GM18499 (cell line): ENCODE measurements at regions not wholly inside any gene's neighbourhood (a gene's known extent, or its start where the extent isn't known, plus 50 kb on each side); places are given as distances from the start of the nearest gene placed in this dataset.

Experiments used
- ATAC-seq: cut with Tn5 transposase; IDR thresholded peaks from one replicate; pipeline ENCODE4 v1.9.1; 2021; ENCODE audit warnings: moderate number of reproducible peaks; ENCODE audit not compliant: insufficient read depth, unreplicated experiment

DNA sequence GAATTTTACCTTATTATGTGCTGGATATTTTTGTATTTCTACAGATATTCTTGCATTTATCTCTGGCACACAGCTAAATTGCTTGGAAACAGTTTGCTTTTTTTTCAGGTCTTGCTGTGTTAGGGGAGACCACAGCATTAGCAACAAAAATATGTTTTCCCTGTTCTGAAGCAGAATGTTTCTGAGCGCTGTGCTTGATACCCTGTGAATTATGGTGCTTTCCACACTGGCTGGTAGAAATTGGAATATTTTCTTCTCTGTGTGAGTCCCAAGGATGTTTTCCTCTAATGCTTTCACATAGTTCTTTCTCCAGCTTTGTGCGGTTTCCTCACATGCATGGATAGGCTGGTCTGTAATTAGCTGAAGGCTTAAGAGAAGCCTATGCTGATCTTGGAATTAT, 651.6 kb upstream of the IGFBP3 start:
- ATAC-seq = no peak

DNA sequence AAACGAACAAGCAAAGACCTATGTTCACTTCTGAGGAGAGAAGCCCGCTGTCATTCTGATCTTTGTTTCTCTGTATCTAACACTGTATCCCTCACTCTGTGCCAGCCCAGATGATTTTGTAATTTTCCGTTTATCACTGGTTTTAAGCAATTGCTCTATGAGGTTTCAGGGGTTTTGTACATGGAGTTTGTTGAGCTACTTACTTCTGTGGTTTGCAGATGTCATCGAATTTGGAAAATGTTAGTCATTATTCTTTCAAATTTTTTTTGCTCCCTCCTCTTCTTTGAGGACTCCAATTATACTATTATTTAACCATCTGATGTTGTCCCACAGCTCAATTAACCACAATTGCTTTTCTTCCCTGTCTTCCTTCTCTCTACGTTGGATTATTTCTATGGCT, 650.9 kb upstream of the IGFBP3 start:
- no peak for ATAC-seq

DNA sequence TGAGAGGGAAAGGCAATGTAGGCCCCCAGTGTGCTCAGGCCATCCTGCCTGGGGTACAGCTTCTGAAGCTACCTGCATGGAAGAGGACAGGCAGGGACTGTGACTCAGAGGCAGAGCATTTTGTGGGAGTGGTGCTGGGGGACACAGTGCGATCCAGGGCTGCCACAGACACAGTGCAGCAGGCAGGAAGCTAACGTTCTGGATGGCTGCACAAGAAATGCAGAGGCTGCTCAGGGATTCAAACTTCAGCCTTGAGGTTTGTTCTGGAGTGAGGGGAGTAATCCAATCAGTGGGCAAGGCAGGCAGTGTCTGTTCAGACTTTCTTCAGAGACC, 648.0 kb upstream of the IGFBP3 start:
- no peak for ATAC-seq

DNA sequence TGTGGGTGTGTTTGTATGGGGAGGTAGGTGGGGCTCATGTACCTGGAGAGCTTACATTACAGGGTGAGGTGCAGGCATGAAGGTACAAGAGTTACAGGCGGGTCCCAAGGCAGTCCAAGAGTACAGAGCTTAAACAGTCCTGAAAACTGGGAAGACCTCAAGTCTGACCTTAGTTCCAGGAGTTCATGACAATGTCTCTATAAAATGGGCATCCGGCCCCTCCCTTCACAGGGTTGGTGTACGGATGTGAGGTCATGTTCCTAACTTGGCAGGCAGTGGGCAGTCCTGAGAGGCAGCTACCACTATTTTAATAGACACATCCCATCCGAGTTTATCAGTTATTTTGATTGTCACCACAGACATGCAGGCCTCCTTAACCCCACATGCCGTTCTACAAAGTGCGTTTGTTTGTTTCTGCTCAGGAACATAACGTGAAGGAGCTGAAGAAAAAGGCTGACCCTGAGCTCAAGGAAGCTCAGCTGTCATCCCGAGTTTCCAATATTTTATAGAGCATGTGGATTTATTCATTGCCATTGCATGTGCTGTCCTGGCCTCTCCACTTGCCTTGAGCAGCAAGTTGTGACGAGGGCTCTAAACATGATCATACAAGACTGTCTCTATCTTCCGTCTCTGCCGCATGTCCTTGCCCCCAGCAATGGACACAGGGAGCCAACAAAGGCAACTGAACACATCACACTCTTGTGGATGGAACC, 647.5 kb upstream of the IGFBP3 start:
- ATAC-seq = no peak

DNA sequence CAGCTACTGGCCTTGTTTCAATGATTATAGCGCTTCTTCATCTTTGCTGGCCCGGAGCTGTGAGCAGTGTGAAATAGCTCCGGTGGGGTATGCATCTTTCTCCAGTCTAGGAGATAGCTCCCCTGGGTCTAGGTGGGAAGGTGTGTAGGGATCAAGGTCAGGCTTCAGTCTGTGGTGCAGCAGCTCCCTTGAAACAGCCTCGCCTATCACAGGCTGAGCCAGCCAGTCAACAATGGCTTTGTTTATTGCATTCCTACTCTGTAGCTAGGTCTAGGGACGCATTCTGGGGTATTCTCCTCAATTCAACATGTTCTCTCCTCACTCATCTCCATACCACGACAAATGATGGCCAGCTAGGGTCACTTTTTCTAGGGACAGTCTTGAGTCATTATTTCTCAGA, 646.8 kb upstream of the IGFBP3 start:
- ATAC-seq = no peak

DNA sequence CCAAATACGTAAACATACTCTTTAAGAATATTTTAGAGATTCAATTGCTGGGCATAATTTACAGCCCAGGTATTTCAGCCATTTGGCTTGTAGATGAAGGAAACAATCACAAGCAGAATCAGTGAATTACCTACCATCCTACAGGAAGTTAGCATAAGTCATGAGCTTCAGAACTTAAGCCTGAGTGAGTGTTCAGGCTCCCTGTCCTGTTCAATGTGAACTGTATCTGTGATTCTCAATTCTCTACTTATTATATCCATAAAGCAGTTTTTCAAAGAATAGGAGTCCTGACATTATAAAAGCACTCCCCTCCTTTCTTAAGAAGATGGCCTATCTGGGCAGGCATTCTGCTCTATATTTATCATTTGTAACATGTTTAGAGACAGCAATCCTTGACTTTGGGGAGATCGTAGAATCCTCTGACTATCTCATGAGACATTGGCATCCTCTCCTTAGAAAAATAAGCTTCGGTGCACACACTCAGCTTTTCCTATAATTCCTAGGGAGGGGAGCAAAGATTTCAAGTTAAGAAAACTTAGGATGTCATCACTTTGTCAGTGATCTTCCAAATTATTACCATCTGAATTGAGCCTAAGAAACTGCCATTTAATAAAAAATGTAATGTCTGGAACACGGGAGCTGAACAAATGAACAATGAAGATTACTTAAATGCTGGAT, 645.2 kb upstream of the IGFBP3 start:
- no peak for ATAC-seq

DNA sequence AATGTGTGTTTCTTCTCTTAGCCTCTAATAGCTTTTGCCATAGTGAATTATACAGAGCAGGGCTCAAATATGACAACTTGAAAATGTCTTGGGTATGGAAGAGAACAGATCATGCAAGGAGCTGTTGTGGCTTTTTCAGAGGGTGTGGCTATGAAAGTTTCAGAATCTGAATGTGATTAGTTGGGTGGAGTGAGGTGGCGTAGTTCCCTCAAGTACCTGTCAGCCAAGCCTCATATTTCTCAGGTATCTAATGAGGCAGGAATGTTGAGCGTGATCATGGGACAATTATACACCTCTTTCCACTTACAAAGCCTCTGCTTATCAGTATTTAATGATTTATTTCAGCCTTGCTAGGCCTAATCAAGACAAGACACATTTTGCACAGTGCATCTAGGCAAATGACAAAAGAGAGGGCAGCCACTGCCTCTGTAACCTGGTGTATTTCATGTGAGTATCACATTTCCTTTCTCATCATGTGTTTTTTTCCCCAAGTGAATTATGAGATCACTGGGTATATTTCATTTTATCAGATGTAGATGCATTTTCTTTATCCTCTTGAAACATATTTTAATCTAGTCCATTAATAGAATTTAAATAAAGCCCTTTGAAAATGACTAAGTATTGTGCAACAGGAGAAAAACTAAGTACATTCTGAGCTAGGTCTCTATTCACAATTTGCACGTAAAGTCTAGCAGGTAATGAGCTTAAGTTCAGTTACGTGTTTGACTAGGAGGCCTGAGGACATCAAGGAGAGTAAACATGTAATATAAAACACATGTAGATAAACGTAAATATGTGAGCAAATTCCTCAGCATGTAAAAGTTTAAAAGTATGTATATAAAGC, 644.4 kb upstream of the IGFBP3 start:
- ATAC-seq = no peak

DNA sequence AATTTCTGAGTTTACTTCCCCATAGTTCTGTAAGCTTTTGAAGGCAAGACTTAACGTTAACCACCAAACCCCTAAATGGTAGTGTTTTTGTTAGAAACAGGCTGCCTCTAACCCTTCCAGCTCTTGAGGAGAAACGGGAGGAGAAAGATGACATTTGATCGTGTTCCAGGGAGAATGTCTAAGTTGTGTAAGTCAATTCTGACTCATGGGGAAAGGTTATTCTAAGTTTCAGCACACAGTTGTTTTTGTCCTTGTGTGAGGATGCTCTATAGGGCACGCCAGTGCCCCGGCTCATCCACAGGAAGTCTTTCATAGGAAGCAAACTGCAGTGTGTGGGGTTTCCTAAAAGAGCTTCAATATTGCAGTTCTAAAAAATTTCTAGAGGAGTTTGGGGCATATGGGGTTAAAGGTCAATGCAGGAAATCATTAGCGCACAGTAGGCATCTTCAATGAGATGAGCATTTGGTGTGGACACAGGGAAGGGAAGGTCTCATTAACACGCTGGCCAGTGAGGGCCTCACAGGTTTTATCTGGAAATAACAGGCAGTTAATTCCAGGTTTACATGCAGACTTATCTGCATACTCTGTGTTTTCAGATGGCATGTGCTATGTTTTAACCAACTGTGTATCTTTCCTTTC, 638.2 kb upstream of the IGFBP3 start:
- ATAC-seq = no peak

DNA sequence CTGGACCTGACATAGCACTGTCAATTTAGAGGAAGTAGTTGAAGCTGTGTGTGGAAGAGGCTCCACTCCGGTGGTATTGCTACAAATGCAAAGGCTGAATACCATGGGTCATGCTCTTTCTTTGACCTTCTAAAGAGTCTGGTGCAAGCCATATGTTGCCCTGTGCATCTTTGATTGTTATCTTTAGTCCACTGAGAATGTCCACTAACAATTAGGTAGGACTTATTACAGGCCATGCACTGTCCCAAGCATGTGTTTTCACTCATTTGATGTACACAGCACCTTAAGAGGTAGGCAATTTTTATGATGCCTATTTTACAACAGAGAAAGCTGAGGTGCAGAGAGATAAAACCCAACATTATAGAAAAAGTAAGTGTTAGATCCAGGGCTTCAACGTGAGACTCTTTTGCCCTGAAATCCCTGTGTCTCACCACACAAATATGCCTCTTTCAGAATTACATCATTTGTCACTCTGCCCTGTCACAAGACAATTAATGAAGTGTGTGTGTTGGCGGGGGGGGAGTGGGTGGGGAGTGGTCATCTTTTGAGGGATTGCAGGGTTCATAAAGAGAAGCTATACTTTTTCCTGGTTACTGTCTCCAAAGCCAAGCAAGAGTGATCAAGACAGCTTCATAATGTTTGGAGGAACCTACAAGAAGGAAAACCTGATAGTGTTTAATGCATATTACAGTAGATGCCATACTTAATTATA, 637.6 kb upstream of the IGFBP3 start:
- no peak for ATAC-seq

DNA sequence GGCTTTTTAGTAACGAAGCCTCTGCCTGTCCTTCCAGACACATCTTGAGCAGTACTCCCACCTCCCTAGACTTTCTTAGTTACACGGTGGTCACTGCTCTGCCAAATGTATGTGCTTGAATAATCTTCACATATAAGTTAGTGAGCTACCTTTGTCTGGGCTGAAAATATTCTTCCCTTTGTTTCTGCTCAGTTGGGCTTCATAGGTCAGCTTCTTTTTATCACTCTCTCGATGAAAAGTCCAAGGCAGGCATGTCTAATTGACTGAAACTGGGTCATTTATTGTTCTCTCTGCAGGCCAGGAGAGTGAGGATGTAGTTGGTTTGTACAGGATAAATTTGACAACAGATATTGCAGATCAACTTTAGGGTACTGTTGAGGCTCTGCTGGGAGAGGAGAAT, 636.7 kb upstream of the IGFBP3 start:
- no peak for ATAC-seq

DNA sequence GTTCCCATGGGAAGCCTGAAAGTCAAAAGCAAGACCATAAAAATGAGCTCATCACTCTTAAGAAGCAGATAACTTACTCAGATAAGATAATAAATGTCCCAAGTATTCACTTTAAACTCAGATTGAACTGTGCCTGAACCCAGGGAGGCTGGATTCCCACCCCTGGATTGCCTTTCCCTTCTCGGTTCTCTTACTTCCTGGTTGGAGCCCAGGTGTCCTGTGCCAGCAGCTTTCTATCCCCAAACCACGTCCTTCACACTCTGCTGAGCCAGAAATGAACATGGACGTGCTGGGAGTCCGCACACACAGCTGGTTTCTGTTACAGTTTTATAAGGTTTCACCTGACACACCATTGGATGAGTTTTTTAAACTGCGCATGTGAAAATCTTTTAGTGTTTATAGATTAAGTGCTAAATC, 636.2 kb upstream of the IGFBP3 start:
- ATAC-seq = no peak

DNA sequence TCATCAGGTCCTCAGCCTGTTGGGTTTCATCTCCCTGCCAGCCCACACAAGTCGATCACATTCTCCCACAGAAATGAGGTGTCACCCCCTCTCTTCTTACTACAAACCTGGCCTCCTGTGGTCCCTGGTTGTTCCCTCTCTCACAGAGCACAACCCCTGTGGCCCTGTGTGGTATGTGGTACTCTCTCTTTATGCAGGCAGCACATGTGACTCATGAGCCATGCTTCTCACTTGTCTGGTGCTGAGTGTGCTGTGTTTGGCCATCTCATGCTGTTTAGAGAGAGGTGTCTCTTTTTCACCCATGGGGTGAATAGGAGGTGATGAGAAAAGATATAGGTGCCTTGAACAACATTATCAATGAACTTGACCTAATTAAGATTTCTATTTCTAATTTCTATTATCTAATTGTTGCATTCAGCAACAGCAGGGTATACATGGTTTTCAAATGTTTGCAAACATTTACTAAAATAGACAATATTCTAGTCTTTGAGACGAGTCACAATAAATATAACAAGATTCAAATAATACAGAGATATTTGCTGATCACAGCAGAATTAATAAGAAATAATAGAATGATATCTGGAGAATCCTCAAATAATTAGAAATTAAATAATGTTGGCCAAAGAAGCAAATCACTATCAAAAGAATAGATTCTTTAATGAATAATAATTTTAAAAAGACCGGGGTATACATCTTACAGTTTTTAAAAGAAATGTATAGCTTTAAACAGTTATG, 633.8 kb upstream of the IGFBP3 start:
- ATAC-seq = no peak

DNA sequence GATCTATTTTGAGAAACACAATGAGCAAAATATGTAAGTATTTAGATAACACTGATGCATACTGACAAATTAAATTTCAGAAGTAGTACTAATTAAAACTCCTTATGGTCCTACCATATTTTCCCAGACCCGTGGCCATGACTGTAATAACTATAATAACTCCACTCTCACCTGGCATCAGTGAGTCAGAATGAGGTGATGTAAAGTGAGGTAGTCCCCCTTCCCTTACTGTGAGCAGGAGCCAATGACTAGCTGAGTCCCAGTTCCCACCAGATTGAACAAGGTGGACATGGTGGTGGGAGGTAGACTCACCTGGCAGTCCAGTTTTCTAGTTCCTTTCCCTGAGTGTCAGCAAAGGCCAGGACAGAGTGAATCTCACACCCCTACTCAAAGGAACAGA, 630.5 kb upstream of the IGFBP3 start:
- no peak for ATAC-seq

DNA sequence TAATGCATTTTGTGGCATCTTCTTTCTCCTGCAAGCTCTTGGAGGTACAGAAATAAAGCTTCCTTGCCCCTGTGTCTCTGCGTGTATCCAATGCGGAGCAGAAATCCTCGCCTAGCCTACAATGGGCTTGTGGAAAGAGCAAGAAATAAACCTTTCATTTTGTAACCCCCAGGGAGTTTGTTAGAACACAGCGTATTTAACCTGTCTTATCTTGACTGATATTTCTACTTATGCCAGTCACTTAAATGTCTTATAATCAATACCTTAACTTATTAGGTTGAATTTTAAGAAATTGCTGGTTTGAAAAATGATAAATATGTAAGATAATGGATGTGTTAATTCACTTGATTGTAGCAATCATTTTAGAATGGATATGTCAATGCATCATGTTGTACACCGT, 629.8 kb upstream of the IGFBP3 start:
- no peak for ATAC-seq

DNA sequence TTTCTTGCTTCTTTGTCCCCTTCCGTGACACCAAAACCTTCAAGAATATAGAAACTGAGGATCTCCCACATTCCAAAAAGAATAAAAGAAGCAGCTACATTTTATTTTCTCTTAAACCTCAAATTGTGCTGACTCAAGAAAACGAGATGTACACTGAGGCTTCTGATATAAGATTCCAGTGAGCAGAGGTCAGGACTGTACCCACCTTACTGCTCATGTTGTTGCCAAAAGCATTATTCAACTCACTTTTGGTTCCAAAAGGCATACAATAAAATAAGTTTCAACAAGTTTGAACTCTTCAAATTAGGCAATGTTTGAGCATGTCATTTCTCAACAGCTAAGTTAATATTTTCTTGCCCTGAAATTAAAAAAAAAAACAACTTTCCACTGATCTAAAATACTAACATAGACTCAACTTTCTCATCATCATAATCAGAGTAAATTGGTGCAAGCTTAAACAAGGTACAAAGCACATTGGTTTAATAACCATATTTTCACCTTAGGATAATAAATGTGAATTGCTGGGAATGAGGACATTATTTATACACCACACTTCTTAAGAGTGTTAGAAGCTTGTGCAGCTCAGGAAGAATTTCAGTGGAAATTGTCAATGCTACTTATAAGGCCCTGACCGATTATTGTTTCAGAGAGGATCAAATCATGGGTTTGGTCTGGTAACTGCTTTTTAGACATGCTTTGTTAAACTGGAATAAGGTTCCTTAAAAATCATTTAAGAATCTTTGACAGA, 629.0 kb upstream of the IGFBP3 start:
- ATAC-seq = no peak

DNA sequence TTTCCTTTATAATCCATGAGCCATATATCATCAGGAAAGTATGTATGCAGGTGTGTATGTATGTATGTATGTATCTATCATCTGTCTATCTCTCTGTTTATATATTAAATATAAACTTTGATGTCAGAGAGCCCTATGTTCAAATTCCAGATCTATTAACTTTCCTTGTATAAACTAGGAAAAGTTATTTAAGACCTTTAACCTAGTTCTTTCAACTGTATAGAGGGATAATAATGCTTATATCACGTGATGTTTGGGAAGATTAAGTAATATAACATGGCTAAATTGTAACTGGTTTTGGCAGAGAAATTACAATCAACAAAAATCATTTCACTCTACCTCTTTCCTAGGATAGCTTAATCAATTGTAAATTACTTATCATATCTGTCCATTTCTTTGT, 628.3 kb upstream of the IGFBP3 start:
- ATAC-seq = no peak

DNA sequence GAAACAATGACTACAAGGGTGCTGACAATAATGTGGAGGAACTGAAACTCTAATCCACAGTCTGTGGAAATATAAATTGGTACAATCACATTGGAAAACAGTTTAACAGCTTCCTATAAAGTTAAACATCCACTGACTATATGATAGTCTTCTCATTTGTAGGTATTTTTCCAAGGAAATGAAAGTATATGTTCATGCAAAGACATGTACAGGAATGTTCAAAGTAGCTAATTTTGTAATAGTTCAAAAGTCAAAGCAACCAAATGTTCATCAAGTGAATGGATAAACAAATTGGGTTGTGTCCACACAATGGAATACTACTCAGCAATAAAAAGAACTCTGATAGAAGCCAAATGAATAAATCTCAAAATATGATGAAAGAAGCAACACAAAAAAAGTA, 626.0 kb upstream of the IGFBP3 start:
- no peak for ATAC-seq

DNA sequence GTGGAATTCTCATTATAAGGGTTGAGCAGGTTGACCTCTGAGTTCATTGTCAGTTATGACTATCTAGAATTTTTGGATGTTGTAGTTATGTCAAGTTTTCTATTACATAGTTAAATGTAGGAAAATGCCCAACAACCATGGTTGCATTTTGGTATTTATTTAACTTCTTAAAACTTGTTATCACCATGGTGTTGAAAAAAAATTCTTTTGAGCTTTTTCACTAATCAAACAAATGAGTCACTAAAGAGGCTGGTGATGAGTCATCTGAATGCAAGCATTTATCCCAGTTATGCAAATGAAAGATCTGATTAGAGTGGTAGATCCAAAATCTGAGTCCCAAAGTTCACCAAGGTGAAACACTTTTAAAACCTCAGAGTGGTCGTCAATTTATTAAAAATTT, 624.7 kb upstream of the IGFBP3 start:
- no peak for ATAC-seq

DNA sequence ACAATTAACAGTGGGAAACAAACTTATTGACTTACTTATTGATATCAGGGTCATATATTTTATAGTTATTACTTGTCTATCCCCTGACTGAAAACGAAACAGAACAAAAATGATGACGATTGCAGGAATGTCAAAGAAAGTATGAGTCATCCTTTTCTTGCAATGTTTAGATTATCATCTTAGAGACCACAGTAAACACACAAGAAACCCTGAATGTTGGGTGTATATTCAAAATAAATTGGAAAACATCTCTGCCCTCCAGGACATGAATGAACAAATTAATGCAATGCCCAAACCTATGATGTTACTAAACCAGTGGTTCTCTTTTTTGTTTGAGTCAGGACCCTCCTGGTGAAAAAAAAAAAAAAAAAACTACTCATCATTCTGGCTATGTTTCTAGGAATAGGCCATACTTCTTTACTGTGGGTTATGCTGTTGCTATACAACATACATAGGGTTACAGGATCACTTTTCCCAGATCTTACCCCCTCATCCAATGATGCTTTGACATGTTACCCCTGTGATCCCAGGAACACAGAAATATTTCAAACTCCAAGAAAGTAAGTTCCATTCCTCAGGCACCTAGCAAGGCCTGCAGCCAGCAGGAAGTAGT, 623.4 kb upstream of the IGFBP3 start:
- no peak for ATAC-seq
